K562 (cell line): ENCODE measurements at regions not wholly inside any gene's neighbourhood (a gene's known extent, or its start where the extent isn't known, plus 50 kb on each side); places are given as distances from the start of the nearest gene placed in this dataset.

Source experiments
- ATAC-seq: fragments of 200-7000 bp; cut with Tn5 transposase; 3 replicates; pipeline ENCODE4 v1.9.1; 2020; ENCODE audit warnings: moderate library complexity
- BruUV-seq: library from RNA; stranded (reverse); fragments of 400-500 nt; replicated peaks from 2 replicates; lab custom pipeline; 2021; lab: Mats Ljungman, UMichigan
- CTCF ChIA-PET: fragments of 300-600 bp; formaldehyde crosslinking; extraction: SDS; loops from one replicate; lab custom pipeline; 2021; ENCODE audit warnings: low intra/inter-chr PET ratio; lab: Yijun Ruan, JAX
- POLR2A ChIA-PET: fragments of 300-600, 350-650 bp; sonication (Branson Sonifier 250); formaldehyde crosslinking; extraction: SDS; loops from one replicate; lab custom pipeline; 2021; ENCODE audit warnings: antibody characterized with exemption, inconsistent platforms; lab: Yijun Ruan, JAX
- DNase-seq, 4 experiments: peaks; one replicate each; pipeline versions ENCODE4 v3.0.0 to v3.0.0-alpha.2; 2011 to 2018; ENCODE audit warnings: low spot score in 3 of 4, mixed read lengths in 3 of 4; ENCODE audit errors: extremely low read depth in 1 of 4
- FAIRE-seq: peaks from 2 replicates; lab custom pipeline; 2011; peaks lifted over from hg19 to GRCh38; lab: Jason Lieb, UNC
- H2AFZ ChIP-seq: 2 replicates; pipeline ENCODE4 v1.6.0; 2011; ENCODE audit warnings: low read depth, low read length, control low read depth, inconsistent platforms
- H3K27ac ChIP-seq: fragments of 200-600 bp; 3 replicates; pipeline ENCODE4 v1.8.0; 2011; ENCODE audit warnings: low read depth, mild to moderate bottlenecking, control low read depth, inconsistent platforms, low read length, moderate library complexity, mixed read lengths; ENCODE audit errors: extremely low read depth
- H3K27me3 ChIP-seq, 2 experiments: fragments of 300-600 bp in 1 of 2; 2 replicates in 1 of 2; 3 replicates in 1 of 2; pipeline versions ENCODE4 v1.6.0 to v1.8.0; 2011; ENCODE audit warnings: inconsistent platforms in 2 of 2, low read length in 2 of 2, mild to moderate bottlenecking in 1 of 2, mixed read lengths in 1 of 2, moderate library complexity in 1 of 2; ENCODE audit not compliant: control insufficient read depth in 2 of 2, insufficient read depth in 2 of 2
- H3K36me3 ChIP-seq: fragments of 300-600 bp; 3 replicates; pipeline ENCODE4 v1.8.0; 2011; ENCODE audit warnings: mild to moderate bottlenecking, low read length, inconsistent platforms; ENCODE audit not compliant: control insufficient read depth, insufficient read depth
- H3K4me1 ChIP-seq, 2 experiments: fragments of 200-600 bp in 1 of 2; replicated peaks in 1 of 2; 2 replicates in 1 of 2; 3 replicates in 1 of 2; pipeline versions ENCODE4 v1.5.1 to v1.8.0; 2011; ENCODE audit warnings: inconsistent platforms in 2 of 2, low read length in 2 of 2, mild to moderate bottlenecking in 1 of 2, mixed read lengths in 1 of 2, moderate library complexity in 1 of 2; ENCODE audit not compliant: control insufficient read depth in 2 of 2, insufficient read depth in 2 of 2
- H3K4me2 ChIP-seq: 2 replicates; pipeline ENCODE4 v1.6.1; 2011; ENCODE audit warnings: low read length, control low read depth, inconsistent platforms, mixed read lengths; ENCODE audit not compliant: insufficient read depth
- H3K4me3 ChIP-seq: fragments of 200-600 bp; sonication (generic), shearing (Covaris generic); 2 replicates; pipeline ENCODE4 v1.5.1; 2016; ENCODE audit warnings: control low read depth, inconsistent platforms
- H3K79me2 ChIP-seq: fragments of 200-600 bp; 3 replicates; pipeline ENCODE4 v1.8.0; 2011; ENCODE audit warnings: low read length, inconsistent platforms; ENCODE audit not compliant: control insufficient read depth, insufficient read depth
- H3K9ac ChIP-seq, 2 experiments: 2 replicates each; pipeline versions ENCODE4 v1.6.0 to v1.6.1; 2011; ENCODE audit warnings: low read depth in 2 of 2, low read length in 2 of 2, control low read depth in 1 of 2, inconsistent platforms in 1 of 2, mild to moderate bottlenecking in 1 of 2, mixed read lengths in 1 of 2; ENCODE audit not compliant: insufficient read depth in 1 of 2
- H3K9me1 ChIP-seq: one replicate; pipeline ENCODE4 v1.6.0; 2011; ENCODE audit warnings: inconsistent platforms, mild to moderate bottlenecking, low read length, moderate library complexity; ENCODE audit not compliant: control insufficient read depth, insufficient read depth
- H3K9me3 ChIP-seq: replicated peaks from 2 replicates; pipeline ENCODE4 v1.5.1; 2011; ENCODE audit warnings: low read depth, low read length, inconsistent platforms; ENCODE audit not compliant: control insufficient read depth, insufficient read depth
- H4K20me1 ChIP-seq: replicated peaks from 2 replicates; pipeline ENCODE4 v1.6.1; 2011; ENCODE audit warnings: low read length, inconsistent platforms, mixed read lengths; ENCODE audit not compliant: control insufficient read depth, insufficient read depth
- MTF1 ChIP-seq: fragments of 250-450 bp; sonication (Bioruptor Pico); IDR thresholded peaks from 2 replicates; pipeline ENCODE4 v1.9.0; 2021; ENCODE audit warnings: moderate library complexity, mild to moderate bottlenecking, inconsistent platforms, borderline replicate concordance
- NFYB ChIP-seq: IDR thresholded peaks from 2 replicates; pipeline ENCODE4 v1.6.1; 2011; ENCODE audit warnings: mild to moderate bottlenecking, moderate library complexity; ENCODE audit not compliant: insufficient read length; ENCODE audit errors: extremely low read depth
- RBM22 ChIP-seq: fragments of 200-400 bp; formaldehyde crosslinking; IDR thresholded peaks from 2 replicates; pipeline ENCODE4 v1.6.1; 2018; ENCODE audit warnings: low read length, low read depth; ENCODE audit not compliant: poor library complexity, severe bottlenecking
- TCF3 ChIP-seq: sonication (generic); formaldehyde crosslinking; IDR thresholded peaks from 2 replicates; pipeline ENCODE4 v1.4.0; 2020; ENCODE audit warnings: mild to moderate bottlenecking, missing genetic modification reagents
- ZNF695 ChIP-seq: fragments of 450-650 bp; formaldehyde crosslinking; IDR thresholded peaks from 2 replicates; pipeline ENCODE4 v1.4.0; 2020; ENCODE audit warnings: mild to moderate bottlenecking, moderate library complexity
- in situ Hi-C: fragments of 300-500 bp; cut with MboI; formaldehyde crosslinking; loops from 4 replicates; pipeline ENCODE4 v1.15.0; 2018; ENCODE audit warnings: inconsistent platforms, mixed read lengths
- intact Hi-C: fragments of 100-400 bp; cut with micrococcal nuclease; formaldehyde crosslinking; loops from 2 replicates; pipeline ENCODE4 v1.14.2; 2022
- TF ChIP-seq, protein P1 (sequence below): fragments of 250-450 bp; sonication (Bioruptor Pico); IDR thresholded peaks from 2 replicates; pipeline ENCODE4 v1.9.0; 2021; ENCODE audit warnings: mild to moderate bottlenecking
- TF ChIP-seq, protein P2 (sequence below): fragments of 450-650 bp; IDR thresholded peaks from 2 replicates; pipeline ENCODE4 v1.6.1; 2017; ENCODE audit warnings: antibody characterized with exemption, mild to moderate bottlenecking
- TF ChIP-seq, protein P3 (sequence below), 3 experiments: IDR thresholded peaks in 2 of 3; conservative IDR thresholded peaks in 1 of 3; 2 replicates each; pipeline ENCODE4 v1.5.1; 2011 to 2012; ENCODE audit warnings: low read length in 3 of 3, mild to moderate bottlenecking in 3 of 3, control low read depth in 2 of 3, improper control_type of control experiment in 1 of 3, inconsistent platforms in 1 of 3, low read depth in 1 of 3, mixed read lengths in 1 of 3, moderate library complexity in 1 of 3; ENCODE audit not compliant: insufficient read depth in 2 of 3

DNA sequence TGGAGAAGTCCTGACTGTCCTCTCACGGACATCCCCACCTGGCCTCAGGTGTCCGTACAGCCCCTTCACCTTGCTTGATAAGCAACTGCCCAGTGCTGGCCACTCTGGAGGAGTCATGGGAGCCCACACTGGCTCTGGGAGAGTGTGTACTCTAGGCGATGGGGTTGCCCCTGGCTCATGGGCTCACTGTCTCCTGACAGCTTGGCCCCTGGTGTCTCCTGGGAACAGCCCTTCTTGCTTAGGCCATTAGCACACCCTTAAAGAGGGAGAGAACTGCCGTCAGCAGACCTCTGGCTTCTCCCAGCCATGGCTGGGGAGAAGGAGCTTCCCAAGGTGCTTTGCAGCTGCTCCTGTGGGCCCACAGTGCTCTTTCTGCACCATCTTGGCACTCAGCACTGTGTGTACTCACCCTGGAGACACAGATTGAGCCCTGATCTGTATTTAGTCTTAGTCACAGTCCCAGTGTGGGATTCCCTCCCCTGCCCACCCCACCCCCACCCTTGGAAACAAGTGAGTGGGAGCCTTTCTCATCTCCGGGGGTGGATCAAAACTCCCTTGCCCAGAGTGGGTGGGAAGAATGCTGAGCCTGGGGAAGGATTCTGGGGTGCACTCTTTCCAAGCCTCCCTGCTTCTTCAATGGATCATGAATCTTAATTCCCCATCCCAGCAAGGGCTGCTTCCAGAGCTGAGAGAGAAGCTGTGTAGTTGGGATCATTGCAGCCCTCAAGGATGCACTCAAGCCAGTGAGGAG lies 83.5 kb upstream of the ADPGK start (continued):
- TF ChIP-seq NFYB: no peak

DNA sequence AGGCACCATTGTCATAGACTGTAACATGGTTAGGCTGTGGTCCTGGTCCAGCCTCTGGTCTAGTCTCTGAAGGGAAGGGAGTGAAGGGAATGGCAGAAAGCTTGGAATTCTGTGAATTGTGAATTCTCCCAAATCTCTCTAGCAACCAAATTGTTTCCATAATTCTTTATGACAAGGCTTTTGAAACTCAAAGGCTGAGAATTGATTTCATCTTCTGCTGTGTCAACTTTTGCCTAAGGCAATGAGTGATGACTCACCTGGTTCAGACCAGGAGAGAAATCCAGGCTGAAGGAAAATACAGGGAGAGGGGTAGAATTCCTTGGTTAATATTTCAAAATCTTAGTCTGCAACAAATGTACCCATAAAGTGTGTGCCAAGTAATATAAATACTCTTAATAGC lies 82.6 kb upstream of the ADPGK start:
- no peak for TF ChIP-seq TCF3 (CRISPR knock-in tag)
- TF ChIP-seq ZNF695 (CRISPR knock-in tag): no peak
- TF ChIP-seq, protein P1, sequence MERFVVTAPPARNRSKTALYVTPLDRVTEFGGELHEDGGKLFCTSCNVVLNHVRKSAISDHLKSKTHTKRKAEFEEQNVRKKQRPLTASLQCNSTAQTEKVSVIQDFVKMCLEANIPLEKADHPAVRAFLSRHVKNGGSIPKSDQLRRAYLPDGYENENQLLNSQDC (CRISPR knock-in tag): no peak
- TF ChIP-seq, protein P2, sequence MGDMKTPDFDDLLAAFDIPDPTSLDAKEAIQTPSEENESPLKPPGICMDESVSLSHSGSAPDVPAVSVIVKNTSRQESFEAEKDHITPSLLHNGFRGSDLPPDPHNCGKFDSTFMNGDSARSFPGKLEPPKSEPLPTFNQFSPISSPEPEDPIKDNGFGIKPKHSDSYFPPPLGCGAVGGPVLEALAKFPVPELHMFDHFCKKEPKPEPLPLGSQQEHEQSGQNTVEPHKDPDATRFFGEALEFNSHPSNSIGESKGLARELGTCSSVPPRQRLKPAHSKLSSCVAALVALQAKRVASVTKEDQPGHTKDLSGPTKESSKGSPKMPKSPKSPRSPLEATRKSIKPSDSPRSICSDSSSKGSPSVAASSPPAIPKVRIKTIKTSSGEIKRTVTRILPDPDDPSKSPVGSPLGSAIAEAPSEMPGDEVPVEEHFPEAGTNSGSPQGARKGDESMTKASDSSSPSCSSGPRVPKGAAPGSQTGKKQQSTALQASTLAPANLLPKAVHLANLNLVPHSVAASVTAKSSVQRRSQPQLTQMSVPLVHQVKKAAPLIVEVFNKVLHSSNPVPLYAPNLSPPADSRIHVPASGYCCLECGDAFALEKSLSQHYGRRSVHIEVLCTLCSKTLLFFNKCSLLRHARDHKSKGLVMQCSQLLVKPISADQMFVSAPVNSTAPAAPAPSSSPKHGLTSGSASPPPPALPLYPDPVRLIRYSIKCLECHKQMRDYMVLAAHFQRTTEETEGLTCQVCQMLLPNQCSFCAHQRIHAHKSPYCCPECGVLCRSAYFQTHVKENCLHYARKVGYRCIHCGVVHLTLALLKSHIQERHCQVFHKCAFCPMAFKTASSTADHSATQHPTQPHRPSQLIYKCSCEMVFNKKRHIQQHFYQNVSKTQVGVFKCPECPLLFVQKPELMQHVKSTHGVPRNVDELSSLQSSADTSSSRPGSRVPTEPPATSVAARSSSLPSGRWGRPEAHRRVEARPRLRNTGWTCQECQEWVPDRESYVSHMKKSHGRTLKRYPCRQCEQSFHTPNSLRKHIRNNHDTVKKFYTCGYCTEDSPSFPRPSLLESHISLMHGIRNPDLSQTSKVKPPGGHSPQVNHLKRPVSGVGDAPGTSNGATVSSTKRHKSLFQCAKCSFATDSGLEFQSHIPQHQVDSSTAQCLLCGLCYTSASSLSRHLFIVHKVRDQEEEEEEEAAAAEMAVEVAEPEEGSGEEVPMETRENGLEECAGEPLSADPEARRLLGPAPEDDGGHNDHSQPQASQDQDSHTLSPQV: no peak
- TF ChIP-seq, protein P3, sequence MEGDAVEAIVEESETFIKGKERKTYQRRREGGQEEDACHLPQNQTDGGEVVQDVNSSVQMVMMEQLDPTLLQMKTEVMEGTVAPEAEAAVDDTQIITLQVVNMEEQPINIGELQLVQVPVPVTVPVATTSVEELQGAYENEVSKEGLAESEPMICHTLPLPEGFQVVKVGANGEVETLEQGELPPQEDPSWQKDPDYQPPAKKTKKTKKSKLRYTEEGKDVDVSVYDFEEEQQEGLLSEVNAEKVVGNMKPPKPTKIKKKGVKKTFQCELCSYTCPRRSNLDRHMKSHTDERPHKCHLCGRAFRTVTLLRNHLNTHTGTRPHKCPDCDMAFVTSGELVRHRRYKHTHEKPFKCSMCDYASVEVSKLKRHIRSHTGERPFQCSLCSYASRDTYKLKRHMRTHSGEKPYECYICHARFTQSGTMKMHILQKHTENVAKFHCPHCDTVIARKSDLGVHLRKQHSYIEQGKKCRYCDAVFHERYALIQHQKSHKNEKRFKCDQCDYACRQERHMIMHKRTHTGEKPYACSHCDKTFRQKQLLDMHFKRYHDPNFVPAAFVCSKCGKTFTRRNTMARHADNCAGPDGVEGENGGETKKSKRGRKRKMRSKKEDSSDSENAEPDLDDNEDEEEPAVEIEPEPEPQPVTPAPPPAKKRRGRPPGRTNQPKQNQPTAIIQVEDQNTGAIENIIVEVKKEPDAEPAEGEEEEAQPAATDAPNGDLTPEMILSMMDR (IDR thresholded peaks at IDR 0.05 in 2 of 3, conservative IDR thresholded peaks at IDR 0.05 in 1 of 3; ENCODE audit: insufficient read depth in 2 of 3, low read depth in 1 of 3, low read length in 3 of 3): no peak
- TF ChIP-seq MTF1 (CRISPR knock-in tag): no peak
- TF ChIP-seq RBM22: no peak
- H3K9me1 ChIP-seq: no peaks in the 10 kb centered on the region
- ATAC-seq (no peak), DNase-seq (no peak), FAIRE-seq (no peak)
- intact Hi-C loops: no loop called here
- ChIA-PET POLR2A (no interaction called here), CTCF (no interaction called here)
- in situ Hi-C loops: no loop called here
- H4K20me1 ChIP-seq: 0 out of 2 replicates have a peak, but pooled peaks cover 5% of the 10 kb centered on the region
- no peaks in the 10 kb centered on the region for H3K36me3 ChIP-seq
- no peak overlapping the region for H3K9ac ChIP-seq
- H2AFZ ChIP-seq: no peak overlapping the region
- no peak overlapping the region for H3K27ac ChIP-seq
- no peak overlapping the region for H3K4me3 ChIP-seq
- no peak overlapping the region for H3K4me2 ChIP-seq
- no peaks in the 10 kb centered on the region for H3K4me1 ChIP-seq
- peaks cover 2 to 14% of the 10 kb centered on the region in 2 experiments; a peak in 1 of 5 replicates for H3K27me3 ChIP-seq
- H3K79me2 ChIP-seq: no peaks in the 10 kb centered on the region
- no TSS peak for BruUV-seq
- no peaks in the 10 kb centered on the region for H3K9me3 ChIP-seq
